Smooth muscle cell (in vitro differentiated cells): ENCODE measurements at regions not wholly inside any gene's neighbourhood (a gene's known extent, or its start where the extent isn't known, plus 50 kb on each side); places are given as distances from the start of the nearest gene placed in this dataset.

Experiments
- DNase-seq: peaks from one replicate; lab custom pipeline; 2025; ENCODE audit not compliant: unreplicated experiment; lab: John Stamatoyannopoulos, UW
- H2AFZ ChIP-seq: fragments of 200-600 bp; sonication (generic); 2 replicates; pipeline ENCODE4 v1.6.0; 2016; ENCODE audit warnings: antibody characterized with exemption, low read depth, mild to moderate bottlenecking
- H3F3A ChIP-seq: fragments of 200-600 bp; sonication (generic); 2 replicates; pipeline ENCODE4 v1.6.0; 2017; ENCODE audit warnings: antibody characterized with exemption, low read depth
- H3K27ac ChIP-seq: fragments of 200-600 bp; sonication (generic); 2 replicates; pipeline ENCODE4 v1.5.1; 2016; ENCODE audit warnings: low read depth, mild to moderate bottlenecking
- H3K27me3 ChIP-seq: fragments of 200-600 bp; sonication (generic); 2 replicates; pipeline ENCODE4 v1.6.1; 2016; ENCODE audit warnings: low read depth, mild to moderate bottlenecking
- H3K36me3 ChIP-seq: fragments of 200-600 bp; sonication (generic); 2 replicates; pipeline ENCODE4 v1.5.1; 2016; ENCODE audit warnings: low read depth
- H3K4me1 ChIP-seq: fragments of 200-600 bp; sonication (generic); 2 replicates; pipeline ENCODE4 v1.5.1; 2016; ENCODE audit warnings: low read depth
- H3K4me2 ChIP-seq: fragments of 200-600 bp; sonication (generic); 2 replicates; pipeline ENCODE4 v1.6.0; 2016; ENCODE audit warnings: mild to moderate bottlenecking
- H3K4me3 ChIP-seq: fragments of 200-600 bp; sonication (generic); 2 replicates; pipeline ENCODE4 v1.5.1; 2016; ENCODE audit warnings: mild to moderate bottlenecking
- H3K79me2 ChIP-seq: fragments of 200-600 bp; sonication (generic); 2 replicates; pipeline ENCODE4 v1.6.0; 2016; ENCODE audit warnings: low read depth, mild to moderate bottlenecking
- H3K9ac ChIP-seq: fragments of 200-600 bp; sonication (generic); 2 replicates; pipeline ENCODE4 v1.6.0; 2016; ENCODE audit warnings: low read depth
- H3K9me3 ChIP-seq: fragments of 200-600 bp; sonication (generic); replicated peaks from 2 replicates; pipeline ENCODE4 v1.5.1; 2016; ENCODE audit warnings: low read depth
- H4K20me1 ChIP-seq: fragments of 200-600 bp; sonication (generic); 2 replicates; pipeline ENCODE4 v1.6.0; 2016; ENCODE audit warnings: low read depth
- WGBS: methylation state at CpG from one replicate; pipeline ENCODE4 v1.1.7; 2016; ENCODE audit warnings: low lambda C conversion rate; 5-methylcytosine and 5-hydroxymethylcytosine counted together
- TF ChIP-seq, protein P1 (sequence below): fragments of 200-600 bp; sonication (generic); IDR thresholded peaks from 2 replicates; pipeline ENCODE4 v1.5.1; 2017; ENCODE audit warnings: borderline replicate concordance, mild to moderate bottlenecking, antibody characterized with exemption; ENCODE audit not compliant: insufficient read depth, poor library complexity, severe bottlenecking

DNA sequence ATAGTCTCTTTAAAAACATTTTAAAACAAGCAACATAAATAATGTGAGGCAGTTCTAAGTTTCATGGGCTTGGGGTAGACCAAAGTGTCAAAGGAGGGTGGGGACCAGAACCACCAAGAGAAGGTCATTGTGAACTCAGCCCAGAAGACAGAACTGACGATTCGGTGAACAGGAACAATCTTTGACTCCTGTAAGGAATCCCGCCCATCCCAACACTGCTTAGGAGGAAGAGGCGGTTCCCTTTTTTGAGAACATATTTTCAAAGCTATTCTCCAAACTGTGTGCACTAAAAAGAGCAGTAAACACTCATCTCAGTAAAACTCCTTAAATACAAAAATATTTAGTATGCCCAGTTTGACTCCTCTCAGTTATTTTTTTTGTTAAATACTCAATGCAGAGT lies 176.5 kb upstream of the TLE4 start:
- H3K4me2 ChIP-seq, result no peak overlapping the region
- no peaks in the 10 kb centered on the region for H3K36me3 ChIP-seq
- H2AFZ ChIP-seq, result no peak overlapping the region
- no peaks in the 10 kb centered on the region for H3F3A ChIP-seq
- H3K9me3 ChIP-seq, result no peaks in the 10 kb centered on the region
- H3K27ac ChIP-seq, result no peak overlapping the region
- no peak overlapping the region for H3K4me3 ChIP-seq
- peaks cover 5% of the 10 kb centered on the region for H3K27me3 ChIP-seq
- H3K79me2 ChIP-seq, result no peaks in the 10 kb centered on the region
- no peak overlapping the region for H3K9ac ChIP-seq
- DNase-seq, result no peak
- WGBS, result 82% methylated on average over 4 of the region's 4 CpGs
- peaks cover 15% of the 10 kb centered on the region for H3K4me1 ChIP-seq
- TF ChIP-seq, protein P1, sequence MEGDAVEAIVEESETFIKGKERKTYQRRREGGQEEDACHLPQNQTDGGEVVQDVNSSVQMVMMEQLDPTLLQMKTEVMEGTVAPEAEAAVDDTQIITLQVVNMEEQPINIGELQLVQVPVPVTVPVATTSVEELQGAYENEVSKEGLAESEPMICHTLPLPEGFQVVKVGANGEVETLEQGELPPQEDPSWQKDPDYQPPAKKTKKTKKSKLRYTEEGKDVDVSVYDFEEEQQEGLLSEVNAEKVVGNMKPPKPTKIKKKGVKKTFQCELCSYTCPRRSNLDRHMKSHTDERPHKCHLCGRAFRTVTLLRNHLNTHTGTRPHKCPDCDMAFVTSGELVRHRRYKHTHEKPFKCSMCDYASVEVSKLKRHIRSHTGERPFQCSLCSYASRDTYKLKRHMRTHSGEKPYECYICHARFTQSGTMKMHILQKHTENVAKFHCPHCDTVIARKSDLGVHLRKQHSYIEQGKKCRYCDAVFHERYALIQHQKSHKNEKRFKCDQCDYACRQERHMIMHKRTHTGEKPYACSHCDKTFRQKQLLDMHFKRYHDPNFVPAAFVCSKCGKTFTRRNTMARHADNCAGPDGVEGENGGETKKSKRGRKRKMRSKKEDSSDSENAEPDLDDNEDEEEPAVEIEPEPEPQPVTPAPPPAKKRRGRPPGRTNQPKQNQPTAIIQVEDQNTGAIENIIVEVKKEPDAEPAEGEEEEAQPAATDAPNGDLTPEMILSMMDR, result no peak
- H4K20me1 ChIP-seq, result no peaks in the 10 kb centered on the region

DNA sequence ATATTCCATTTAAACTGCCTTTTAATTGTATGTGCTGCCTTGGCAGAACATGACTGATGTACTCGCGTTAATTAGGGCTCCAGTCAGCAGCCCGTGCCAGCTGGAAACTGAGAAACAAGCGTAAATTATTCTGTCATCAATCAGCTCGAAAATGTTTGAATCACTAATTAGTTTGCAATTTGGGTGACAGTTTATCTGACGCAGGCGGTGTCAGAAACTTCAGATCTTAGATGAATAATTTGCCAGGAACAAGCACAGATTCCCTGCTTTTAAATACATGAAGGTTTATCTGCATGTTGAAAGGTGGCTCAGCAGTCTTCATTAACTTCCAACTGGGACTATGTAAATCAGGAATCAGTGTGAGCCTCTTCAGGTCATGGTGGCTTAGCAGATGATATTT lies 176.0 kb upstream of the TLE4 start:
- Histone ChIP-seq H3K27me3 (peaks cover 5% of the 10 kb centered on the region), H3K36me3 (no peaks in the 10 kb centered on the region), H3K27ac (no peak overlapping the region), H3F3A (no peaks in the 10 kb centered on the region), H3K9me3 (no peaks in the 10 kb centered on the region), H3K79me2 (no peaks in the 10 kb centered on the region), H3K4me1 (peaks cover 15% of the 10 kb centered on the region), H4K20me1 (no peaks in the 10 kb centered on the region), H3K9ac (no peak overlapping the region), H3K4me2 (no peak overlapping the region), H2AFZ (no peak overlapping the region), H3K4me3 (no peak overlapping the region)
- TF ChIP-seq, protein P1, result no peak
- 47% methylated on average over 7 of the region's 7 CpGs for WGBS
- no peak for DNase-seq

DNA sequence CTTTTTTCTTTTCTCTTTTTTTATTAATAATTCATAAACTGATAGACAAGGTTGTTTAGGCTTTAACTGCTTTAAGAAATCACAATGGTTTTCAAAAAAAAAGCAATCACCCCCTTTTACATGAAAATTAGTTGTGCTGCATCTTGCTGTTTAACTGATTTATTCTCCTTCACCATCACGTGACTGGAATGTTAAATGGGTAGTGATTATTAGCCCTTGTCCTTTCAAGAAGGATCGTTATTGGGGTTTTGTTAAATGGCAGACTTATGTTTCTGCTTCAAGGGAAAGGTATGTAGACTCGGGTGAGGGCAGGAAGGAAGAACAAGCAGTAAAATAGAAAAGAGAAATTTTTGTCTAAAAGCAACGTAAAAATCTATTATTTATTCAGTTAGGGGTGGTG lies 175.6 kb upstream of the TLE4 start:
- H3K9ac ChIP-seq, result no peak overlapping the region
- no peak overlapping the region for H2AFZ ChIP-seq
- H3K4me1 ChIP-seq, result peaks cover 15% of the 10 kb centered on the region
- H3K27me3 ChIP-seq, result peaks cover 5% of the 10 kb centered on the region
- 24% methylated on average over 4 of the region's 4 CpGs for WGBS
- H3F3A ChIP-seq, result no peaks in the 10 kb centered on the region
- H3K36me3 ChIP-seq, result no peaks in the 10 kb centered on the region
- DNase-seq, result no peak
- no peaks in the 10 kb centered on the region for H3K9me3 ChIP-seq
- TF ChIP-seq, protein P1, result no peak
- no peaks in the 10 kb centered on the region for H4K20me1 ChIP-seq
- no peaks in the 10 kb centered on the region for H3K79me2 ChIP-seq
- H3K27ac ChIP-seq, result no peak overlapping the region
- no peak overlapping the region for H3K4me3 ChIP-seq
- no peak overlapping the region for H3K4me2 ChIP-seq

DNA sequence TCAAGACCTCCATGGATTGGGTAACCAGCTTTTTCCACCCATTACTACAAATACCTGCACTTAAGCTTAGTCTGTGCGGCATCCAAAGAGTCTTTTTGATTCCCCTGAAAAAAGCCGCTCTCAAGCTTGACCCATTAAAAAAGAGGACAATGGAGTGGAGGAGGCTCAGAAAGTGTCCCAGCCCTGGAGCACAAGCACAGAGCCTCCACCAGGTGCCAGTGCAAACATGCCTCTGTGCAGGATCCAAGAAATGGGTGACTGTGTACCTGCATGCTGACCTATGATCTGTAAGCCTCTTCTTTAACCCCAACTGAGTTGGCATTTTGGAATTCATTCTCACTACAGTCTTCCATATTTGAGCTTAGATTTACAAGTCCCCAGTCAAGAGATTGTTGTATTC lies 168.3 kb upstream of the TLE4 start:
- Histone ChIP-seq H3K4me1 (no peaks in the 10 kb centered on the region), H3K79me2 (no peaks in the 10 kb centered on the region), H2AFZ (no peak overlapping the region), H3K4me2 (no peak overlapping the region), H3K27ac (no peak overlapping the region), H3F3A (no peaks in the 10 kb centered on the region), H3K36me3 (no peaks in the 10 kb centered on the region), H3K27me3 (no peaks in the 10 kb centered on the region), H4K20me1 (no peaks in the 10 kb centered on the region), H3K9ac (no peak overlapping the region), H3K9me3 (no peaks in the 10 kb centered on the region), H3K4me3 (no peak overlapping the region)
- DNase-seq, result no peak
- 98% methylated on average over 2 of the region's 2 CpGs for WGBS
- TF ChIP-seq, protein P1, result no peak
